Astrocyte (in vitro differentiated cells and primary cell): ENCODE measurements at regions not wholly inside any gene's neighbourhood (a gene's known extent, or its start where the extent isn't known, plus 50 kb on each side); places are given as distances from the start of the nearest gene placed in this dataset.

Experiments used
- CTCF ChIP-seq: IDR thresholded peaks from 2 replicates; pipeline ENCODE4 v1.5.1; 2011; ENCODE audit warnings: low read depth, mild to moderate bottlenecking, inconsistent platforms, low read length, moderate library complexity; ENCODE audit not compliant: insufficient read depth
- EZH2 ChIP-seq: IDR thresholded peaks from 2 replicates; pipeline ENCODE4 v1.6.1; 2012; ENCODE audit warnings: mild to moderate bottlenecking, low read length, inconsistent platforms; ENCODE audit not compliant: insufficient read depth

- TF ChIP-seq CTCF: no peak
- no peak for TF ChIP-seq EZH2
These were observed 284.5 kb upstream of the SEMA3D start for GRCh38 chr7:85471307-85471706.
